ENCODE measurements at regions not wholly inside any gene's neighbourhood (a gene's known extent, or its start where the extent isn't known, plus 50 kb on each side); places are given as distances from the start of the nearest gene placed in this dataset.

- TF ChIP-seq CTCF (IDR thresholded peaks at IDR 0.05) (no peak), POLR2A (IDR thresholded peaks at IDR 0.05) (no peak), POLR2AphosphoS5 (IDR thresholded peaks at IDR 0.05) (no peak), EP300 (IDR thresholded peaks at IDR 0.05; ENCODE audit: low read depth) (no peak)
- in situ Hi-C loops (cut with MboI; ENCODE audit: low pct_ligation_motif_present in 1 of 4, low pct_unique_long_range_greater_than_20kb in 1 of 4, low sequenced_read_pairs in 3 of 4) = no loop called here
- intact Hi-C loops (cut with DNase I; ENCODE audit: low total_unique reads) = no loop called here
- H3K27me3 ChIP-seq = no peaks in the 10 kb centered on the region
- peaks cover 4 to 14% of the 10 kb centered on the region in 2 donors for H3K9me3 ChIP-seq
- H3K36me3 ChIP-seq = no peaks in the 10 kb centered on the region
- no peak overlapping the region for H3K4me3 ChIP-seq
- no peak overlapping the region for H3K27ac ChIP-seq
- DNase-seq = no peak
- no peaks in the 10 kb centered on the region for H3K4me1 ChIP-seq
These were observed 94.2 kb upstream of the ENPEP start for GRCh38 chr4:110381784-110382183.

GRCh38 chr4:110372485-110372884 lies 103.5 kb upstream of the ENPEP start:
- Histone ChIP-seq H3K9me3 (no peaks in the 10 kb centered on the region), H3K27ac (no peak overlapping the region), H3K4me3 (no peak overlapping the region), H3K36me3 (no peaks in the 10 kb centered on the region), H3K27me3 (no peaks in the 10 kb centered on the region), H3K4me1 (no peaks in the 10 kb centered on the region)
- in situ Hi-C loops (cut with MboI; ENCODE audit: low pct_ligation_motif_present in 1 of 4, low pct_unique_long_range_greater_than_20kb in 1 of 4, low sequenced_read_pairs in 3 of 4) = no loop called here
- intact Hi-C loops (cut with DNase I; ENCODE audit: low total_unique reads) = no loop called here
- TF ChIP-seq POLR2A (IDR thresholded peaks at IDR 0.05) (no peak), POLR2AphosphoS5 (IDR thresholded peaks at IDR 0.05) (no peak), EP300 (IDR thresholded peaks at IDR 0.05; ENCODE audit: low read depth) (no peak), CTCF (IDR thresholded peaks at IDR 0.05) (no peak)
- DNase-seq = no peak
- 81% methylated on average over 2 of the region's 2 CpGs; no CpG with 5 or more reads in 1 of the 2 donors for WGBS, 2 donors (ENCODE audit: low coverage in 1 of 2)

- no peaks in the 10 kb centered on the region for H3K9me3 ChIP-seq
- 57% methylated on average over 4 of the region's 4 CpGs; no CpG with 5 or more reads in 1 of the 2 donors for WGBS, 2 donors (ENCODE audit: low coverage in 1 of 2)
- H3K4me1 ChIP-seq = no peaks in the 10 kb centered on the region
- H3K36me3 ChIP-seq = no peaks in the 10 kb centered on the region
- TF ChIP-seq POLR2AphosphoS5 (IDR thresholded peaks at IDR 0.05) (no peak), POLR2A (IDR thresholded peaks at IDR 0.05) (no peak), EP300 (IDR thresholded peaks at IDR 0.05; ENCODE audit: low read depth) (no peak), CTCF (IDR thresholded peaks at IDR 0.05) (no peak)
- no peak overlapping the region for H3K27ac ChIP-seq
- DNase-seq = no peak
- H3K4me3 ChIP-seq = no peak overlapping the region
- intact Hi-C loops (cut with DNase I; ENCODE audit: low total_unique reads) = no loop called here
- in situ Hi-C loops (cut with MboI; ENCODE audit: low pct_ligation_motif_present in 1 of 4, low pct_unique_long_range_greater_than_20kb in 1 of 4, low sequenced_read_pairs in 3 of 4) = no loop called here
- H3K27me3 ChIP-seq = no peaks in the 10 kb centered on the region
These were observed 104.8 kb upstream of the ENPEP start for GRCh38 chr4:110371016-110371770.

GRCh38 chr4:110368409-110368808 lies 107.5 kb upstream of the ENPEP start:
- H3K36me3 ChIP-seq = no peaks in the 10 kb centered on the region
- no peak for DNase-seq
- H3K9me3 ChIP-seq = no peaks in the 10 kb centered on the region
- intact Hi-C loops (cut with DNase I; ENCODE audit: low total_unique reads) = no loop called here
- no peak overlapping the region for H3K27ac ChIP-seq
- in situ Hi-C loops (cut with MboI; ENCODE audit: low pct_ligation_motif_present in 1 of 4, low pct_unique_long_range_greater_than_20kb in 1 of 4, low sequenced_read_pairs in 3 of 4) = no loop called here
- H3K4me1 ChIP-seq = no peaks in the 10 kb centered on the region
- no peak for TF ChIP-seq EP300 (IDR thresholded peaks at IDR 0.05; ENCODE audit: low read depth)
- no peak for TF ChIP-seq POLR2A (IDR thresholded peaks at IDR 0.05)
- TF ChIP-seq POLR2AphosphoS5 (IDR thresholded peaks at IDR 0.05) = no peak
- TF ChIP-seq CTCF (IDR thresholded peaks at IDR 0.05) = no peak
- WGBS, 2 donors (ENCODE audit: low coverage in 1 of 2) = 81 to 87% methylated on average over 3 of the region's 3 CpGs
- no peaks in the 10 kb centered on the region for H3K27me3 ChIP-seq
- no peak overlapping the region for H3K4me3 ChIP-seq

Data from transverse colon (tissue), 4 donors.